GM12878 (cell line): ENCODE measurements at regions not wholly inside any gene's neighbourhood (a gene's known extent, or its start where the extent isn't known, plus 50 kb on each side); places are given as distances from the start of the nearest gene placed in this dataset.

Experiments used
- BCL3 ChIP-seq: IDR thresholded peaks from 2 replicates; pipeline ENCODE4 v1.6.1; 2011; ENCODE audit warnings: borderline replicate concordance, low read depth, mild to moderate bottlenecking, moderate library complexity, low read length; ENCODE audit not compliant: insufficient read depth, poor library complexity, severe bottlenecking
- CHD4 ChIP-seq: fragments of 200-600 bp; sonication (generic); IDR thresholded peaks from 2 replicates; pipeline ENCODE4 v1.6.1; 2016; ENCODE audit warnings: mild to moderate bottlenecking
- E4F1 ChIP-seq: fragments of 450-650 bp; IDR thresholded peaks from 2 replicates; pipeline ENCODE4 v1.6.1; 2018; ENCODE audit warnings: borderline replicate concordance, mild to moderate bottlenecking; ENCODE audit not compliant: partially characterized antibody
- HDGF ChIP-seq: fragments of 450-650 bp; IDR thresholded peaks from 2 replicates; pipeline ENCODE4 v1.6.1; 2016; ENCODE audit warnings: antibody characterized with exemption
- HSF1 ChIP-seq: fragments of 150-350 bp; IDR thresholded peaks from 2 replicates; pipeline ENCODE4 v1.6.1; 2014; ENCODE audit warnings: mild to moderate bottlenecking, low read depth, low read length
- JUNB ChIP-seq: IDR thresholded peaks from 2 replicates; pipeline ENCODE4 v1.6.1; 2016; ENCODE audit warnings: antibody characterized with exemption, mild to moderate bottlenecking
- MYB ChIP-seq: fragments of 150-350 bp; IDR thresholded peaks from 2 replicates; pipeline ENCODE4 v1.6.1; 2014; ENCODE audit warnings: mild to moderate bottlenecking, low read depth, low read length, borderline replicate concordance
- SMC3 ChIP-seq: IDR thresholded peaks from 2 replicates; pipeline ENCODE4 v1.6.1; 2011; ENCODE audit warnings: low read length, improper control_type of control experiment, borderline replicate concordance
- SPI1 ChIP-seq: IDR thresholded peaks from 2 replicates; pipeline ENCODE4 v1.6.1; 2011; ENCODE audit warnings: low read depth, mild to moderate bottlenecking, low read length, moderate library complexity, borderline replicate concordance; ENCODE audit not compliant: insufficient read depth
- SREBF2 ChIP-seq: IDR thresholded peaks from 2 replicates; pipeline ENCODE4 v1.6.1; 2012; ENCODE audit warnings: mild to moderate bottlenecking, low read length
- USF2 ChIP-seq: IDR thresholded peaks from 2 replicates; pipeline ENCODE4 v1.6.1; 2011; ENCODE audit warnings: low read depth, low read length, improper control_type of control experiment, borderline replicate concordance
- ZNF24 ChIP-seq: fragments of 450-650 bp; IDR thresholded peaks from 2 replicates; pipeline ENCODE4 v1.6.1; 2017; ENCODE audit warnings: antibody characterized with exemption, mild to moderate bottlenecking

- TF ChIP-seq BCL3 = no peak
- no peak for TF ChIP-seq ZNF24
- TF ChIP-seq SPI1 = no peak
- no peak for TF ChIP-seq JUNB
- no peak for TF ChIP-seq HDGF
- no peak for TF ChIP-seq MYB
- no peak for TF ChIP-seq SREBF2
- no peak for TF ChIP-seq SMC3
- no peak for TF ChIP-seq HSF1
- TF ChIP-seq USF2 = no peak
- TF ChIP-seq CHD4 = no peak
- TF ChIP-seq E4F1 = no peak
Measured at GRCh38 chr2:236882930-236883329, 202.8 kb upstream of the COPS8 start (continued).
